Upper lobe of right lung (tissue), 1 donor: ENCODE measurements at regions not wholly inside any gene's neighbourhood (a gene's known extent, or its start where the extent isn't known, plus 50 kb on each side); places are given as distances from the start of the nearest gene placed in this dataset.

Experiments used
- ATAC-seq: fragments of 200-7000 bp; cut with Tn5 transposase; one replicate; pipeline ENCODE4 v1.9.1; 2020; ENCODE audit warnings: mild to moderate bottlenecking, moderate library complexity
- DNase-seq: peaks from one replicate; pipeline ENCODE4 v3.0.0-alpha.2; 2020
- H3K27ac ChIP-seq: fragments of 200-600 bp; one replicate; pipeline ENCODE4 v1.8.0; 2022
- H3K27me3 ChIP-seq: fragments of 200-600 bp; one replicate; pipeline ENCODE4 v1.8.0; 2022; ENCODE audit warnings: mild to moderate bottlenecking
- H3K36me3 ChIP-seq: fragments of 200-600 bp; one replicate; pipeline ENCODE4 v1.8.0; 2022
- H3K4me1 ChIP-seq: fragments of 200-600 bp; one replicate; pipeline ENCODE4 v1.8.0; 2022
- H3K4me3 ChIP-seq: fragments of 200-600 bp; one replicate; pipeline ENCODE4 v1.8.0; 2022; ENCODE audit warnings: mild to moderate bottlenecking
- H3K9me3 ChIP-seq: fragments of 200-600 bp; one replicate; pipeline ENCODE4 v1.8.0; 2022
- CTCF ChIP-seq: fragments of 200-600 bp; IDR thresholded peaks from one replicate; pipeline ENCODE4 v1.8.0; 2022; ENCODE audit warnings: antibody characterized with exemption
- intact Hi-C: fragments of 100-400 bp; cut with DNase I; formaldehyde crosslinking; loops from one replicate; pipeline ENCODE4 v1.11.0; 2022
- donor health status: DM: no; HTN: yes; CAD: no; lungs with severe emphysema.

- Histone ChIP-seq H3K27me3 (no peaks in the 10 kb centered on the region), H3K4me3 (no peak overlapping the region), H3K27ac (no peak overlapping the region), H3K9me3 (no peaks in the 10 kb centered on the region), H3K36me3 (no peaks in the 10 kb centered on the region), H3K4me1 (no peaks in the 10 kb centered on the region)
- no peak for DNase-seq
- ATAC-seq = no peak
- TF ChIP-seq CTCF = no peak
- intact Hi-C loops = no loop called here
These were observed 179.8 kb downstream of the FOXO1 start for GRCh38 chr13:40486518-40487163.

- Histone ChIP-seq H3K27me3 (no peaks in the 10 kb centered on the region), H3K4me3 (no peak overlapping the region), H3K36me3 (no peaks in the 10 kb centered on the region), H3K27ac (no peak overlapping the region), H3K4me1 (no peaks in the 10 kb centered on the region), H3K9me3 (no peaks in the 10 kb centered on the region)
- no peak for ATAC-seq
- no peak for DNase-seq
- TF ChIP-seq CTCF = no peak
- intact Hi-C loops = no loop called here
These were observed 177.5 kb downstream of the FOXO1 start for GRCh38 chr13:40488869-40489391.

- ATAC-seq = no peak
- Histone ChIP-seq H3K4me1 (peaks cover 13% of the 10 kb centered on the region), H3K36me3 (no peaks in the 10 kb centered on the region), H3K9me3 (no peaks in the 10 kb centered on the region), H3K27ac (no peak overlapping the region), H3K27me3 (no peaks in the 10 kb centered on the region), H3K4me3 (no peak overlapping the region)
- intact Hi-C loops = no loop called here
- TF ChIP-seq CTCF = no peak
- DNase-seq = no peak
These were observed 176.2 kb downstream of the FOXO1 start for GRCh38 chr13:40490086-40490758.

- no peak for TF ChIP-seq CTCF
- H3K4me1 ChIP-seq = peaks cover 18% of the 10 kb centered on the region
- ATAC-seq (no peak), DNase-seq (no peak)
- H3K36me3 ChIP-seq = no peaks in the 10 kb centered on the region
- no peaks in the 10 kb centered on the region for H3K9me3 ChIP-seq
- H3K4me3 ChIP-seq = no peak overlapping the region
- no peaks in the 10 kb centered on the region for H3K27me3 ChIP-seq
- H3K27ac ChIP-seq = no peak overlapping the region
- intact Hi-C loops = no loop called here
These were observed 173.9 kb downstream of the FOXO1 start for GRCh38 chr13:40492511-40492910.

GRCh38 chr13:40494513-40494912 is 171.9 kb downstream of the FOXO1 start:
- H3K27me3 ChIP-seq = no peaks in the 10 kb centered on the region
- H3K4me3 ChIP-seq = no peak overlapping the region
- no peak for TF ChIP-seq CTCF
- H3K27ac ChIP-seq = no peak overlapping the region
- peaks cover 18% of the 10 kb centered on the region for H3K4me1 ChIP-seq
- intact Hi-C loops = no loop called here
- no peaks in the 10 kb centered on the region for H3K9me3 ChIP-seq
- H3K36me3 ChIP-seq = no peaks in the 10 kb centered on the region
- DNase-seq (no peak), ATAC-seq (no peak)
